ENCODE measurements at regions not wholly inside any gene's neighbourhood (a gene's known extent, or its start where the extent isn't known, plus 50 kb on each side); places are given as distances from the start of the nearest gene placed in this dataset.

DNA sequence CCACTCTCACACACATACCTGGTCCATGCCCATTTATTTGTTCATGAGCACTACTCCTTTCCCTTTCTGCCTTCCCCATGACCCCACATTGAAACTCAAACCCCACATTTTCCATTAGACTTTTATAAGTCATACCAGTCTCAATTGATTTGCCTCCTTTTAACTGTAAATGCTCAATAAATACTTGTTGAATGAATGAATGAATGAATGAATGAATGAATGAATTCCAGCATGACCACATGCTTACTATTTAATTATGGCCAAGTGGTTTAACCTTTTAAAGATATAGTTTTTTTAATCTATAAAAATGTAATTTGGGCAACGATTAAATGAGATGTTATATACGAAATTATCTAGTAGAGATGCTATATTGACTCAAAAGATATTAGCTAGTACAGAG, 54.1 kb upstream of the GRAMD2B start:
- DNase-seq (ENCODE audit: low spot score), result no peak

- no peak for DNase-seq (ENCODE audit: low spot score)
Measured at GRCh38 chr5:126369995-126370731, 53.0 kb upstream of the GRAMD2B start.

DNA sequence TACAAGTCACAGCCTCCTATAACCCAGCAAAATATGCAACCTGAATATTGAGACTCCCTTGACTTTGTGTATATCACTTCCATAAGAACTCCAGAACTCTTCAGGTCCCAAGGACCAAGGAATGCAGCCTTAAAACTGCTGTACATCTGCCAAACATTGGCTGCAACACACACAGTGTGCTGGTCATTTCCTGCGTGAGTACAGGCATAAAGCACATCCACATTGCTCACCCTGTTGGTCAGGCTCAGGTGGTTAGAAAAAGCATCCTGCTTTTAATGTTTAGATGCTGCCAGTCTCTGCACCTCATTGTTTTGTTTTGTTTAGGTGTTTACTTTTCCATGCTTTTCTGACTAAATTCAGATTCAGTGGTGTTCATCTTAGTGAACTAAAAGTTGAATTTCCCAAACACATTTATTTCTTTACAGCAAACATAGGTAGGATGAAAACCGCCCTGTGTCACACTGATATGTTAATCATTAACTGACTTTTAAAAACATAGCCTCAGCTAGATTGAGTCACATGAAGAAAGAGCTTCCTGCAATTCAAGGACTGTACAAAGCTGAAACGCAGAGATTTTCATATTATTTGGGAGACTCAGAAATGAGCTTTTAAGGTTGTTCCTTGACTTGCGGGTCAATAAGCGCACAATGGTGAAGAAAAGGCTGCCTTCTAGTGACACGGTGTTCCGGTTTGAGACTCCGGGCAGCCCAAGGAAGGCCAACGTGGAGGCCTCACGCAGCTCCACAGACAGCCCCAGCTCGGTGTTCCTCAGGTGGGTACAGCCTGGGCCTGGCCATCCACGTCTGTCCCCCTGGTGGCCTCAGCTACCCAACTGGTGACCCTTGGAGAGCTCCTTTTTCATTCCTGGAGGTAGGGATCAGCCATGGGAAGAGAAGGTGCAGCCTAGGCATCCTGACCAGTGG, 52.2 kb upstream of the GRAMD2B start:
- no peak for DNase-seq (ENCODE audit: low spot score)

- no peak for DNase-seq (ENCODE audit: low spot score)
Measured at GRCh38 chr5:126373375-126374108, 49.7 kb upstream of the GRAMD2B start.
